Retina (tissue), 1 donor: ENCODE measurements at regions not wholly inside any gene's neighbourhood (a gene's known extent, or its start where the extent isn't known, plus 50 kb on each side); places are given as distances from the start of the nearest gene placed in this dataset.

ENCODE experiments used
- DNase-seq: peaks from one replicate; pipeline ENCODE4 v3.0.0-alpha.2; 2016

- no peak for DNase-seq
Observed at GRCh38 chr1:244221991-244222390, 170.9 kb downstream of the ZBTB18 start.

GRCh38 chr1:244224487-244225430 lies 173.7 kb downstream of the ZBTB18 start:
- DNase-seq: no peak

GRCh38 chr1:244226435-244226834 lies 175.4 kb downstream of the ZBTB18 start:
- DNase-seq: no peak

- no peak for DNase-seq
Observed at GRCh38 chr1:244230470-244230869, 179.4 kb downstream of the ZBTB18 start.

- DNase-seq: no peak
Observed at GRCh38 chr1:244231193-244231571, 180.1 kb downstream of the ZBTB18 start.

GRCh38 chr1:244231572-244232315 lies 180.7 kb downstream of the ZBTB18 start:
- DNase-seq: peak; percentile 65

- no peak for DNase-seq
Observed at GRCh38 chr1:244234009-244234643, 183.0 kb downstream of the ZBTB18 start.

GRCh38 chr1:244235157-244235556 lies 184.1 kb downstream of the ZBTB18 start:
- no peak for DNase-seq

GRCh38 chr1:244236101-244236500 lies 185.0 kb downstream of the ZBTB18 start:
- DNase-seq: no peak

- DNase-seq: no peak
Observed at GRCh38 chr1:244236721-244237120, 185.6 kb downstream of the ZBTB18 start.

GRCh38 chr1:244237445-244237844 lies 186.4 kb downstream of the ZBTB18 start:
- no peak for DNase-seq

- DNase-seq: no peak
Observed at GRCh38 chr1:244239261-244239770, 188.2 kb downstream of the ZBTB18 start.

- DNase-seq: no peak
Observed at GRCh38 chr1:244241438-244241837, 190.4 kb downstream of the ZBTB18 start.

GRCh38 chr1:244242446-244242845 lies 191.4 kb downstream of the ZBTB18 start:
- no peak for DNase-seq

- no peak for DNase-seq
Observed at GRCh38 chr1:244246334-244246733, 195.3 kb downstream of the ZBTB18 start.

- no peak for DNase-seq
Observed at GRCh38 chr1:244248426-244248825, 197.3 kb downstream of the ZBTB18 start.

- no peak for DNase-seq
Observed at GRCh38 chr1:244252211-244252610, 199.5 kb downstream of the ADSS2 start.

GRCh38 chr1:244254467-244254866 lies 197.2 kb downstream of the ADSS2 start:
- no peak for DNase-seq

- DNase-seq: no peak
Observed at GRCh38 chr1:244255426-244255965, 196.2 kb downstream of the ADSS2 start.

GRCh38 chr1:244256086-244256676 lies 195.5 kb downstream of the ADSS2 start:
- no peak for DNase-seq

GRCh38 chr1:244264163-244264562 lies 187.5 kb downstream of the ADSS2 start:
- no peak for DNase-seq

GRCh38 chr1:244265507-244265906 lies 186.2 kb downstream of the ADSS2 start:
- DNase-seq: no peak

- no peak for DNase-seq
Observed at GRCh38 chr1:244269169-244269568, 182.5 kb downstream of the ADSS2 start.
